GM18858 (cell line): ENCODE measurements at regions not wholly inside any gene's neighbourhood (a gene's known extent, or its start where the extent isn't known, plus 50 kb on each side); places are given as distances from the start of the nearest gene placed in this dataset.

ENCODE experiments used
- ATAC-seq: cut with Tn5 transposase; IDR thresholded peaks from one replicate; pipeline ENCODE4 v1.9.1; 2021; ENCODE audit not compliant: unreplicated experiment

DNA sequence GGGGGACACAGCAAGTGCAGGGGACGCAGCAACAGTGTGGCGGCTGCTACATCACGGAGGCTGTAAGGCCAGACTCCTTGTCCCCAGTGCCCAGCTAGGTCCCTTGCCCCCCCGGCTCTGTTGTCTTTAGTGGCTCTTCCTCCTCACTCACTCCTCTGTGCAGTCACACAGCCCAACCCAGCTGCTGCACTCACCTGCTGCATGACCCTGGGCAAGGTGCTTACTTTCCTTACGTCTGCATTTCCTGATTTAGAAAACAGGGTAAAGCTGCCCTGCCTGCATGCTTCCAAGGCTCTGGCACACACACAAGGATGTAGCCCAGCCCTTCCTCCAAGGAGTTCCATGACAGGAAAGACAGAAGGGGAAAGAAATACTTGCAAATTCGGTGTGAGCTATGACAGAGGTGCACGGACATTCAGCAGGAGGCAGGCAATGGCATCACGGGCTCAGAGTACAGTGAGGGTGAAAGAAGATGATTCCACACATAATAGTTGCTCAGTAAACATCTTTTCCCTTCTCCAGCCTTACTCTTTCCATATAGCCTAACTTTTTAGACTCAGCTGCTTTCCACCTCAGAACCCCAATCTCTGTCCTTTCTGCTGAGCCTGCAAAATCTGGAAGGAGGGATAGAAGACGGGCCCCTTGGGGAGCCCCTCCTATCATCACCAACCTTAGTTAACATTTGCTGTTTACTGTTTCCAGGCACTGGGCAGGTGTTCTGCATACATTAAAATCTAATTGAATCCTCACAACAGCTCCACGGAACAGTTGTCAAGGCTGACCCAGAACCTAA lies 150.9 kb downstream of the MRM1 start:
- ATAC-seq: no peak

DNA sequence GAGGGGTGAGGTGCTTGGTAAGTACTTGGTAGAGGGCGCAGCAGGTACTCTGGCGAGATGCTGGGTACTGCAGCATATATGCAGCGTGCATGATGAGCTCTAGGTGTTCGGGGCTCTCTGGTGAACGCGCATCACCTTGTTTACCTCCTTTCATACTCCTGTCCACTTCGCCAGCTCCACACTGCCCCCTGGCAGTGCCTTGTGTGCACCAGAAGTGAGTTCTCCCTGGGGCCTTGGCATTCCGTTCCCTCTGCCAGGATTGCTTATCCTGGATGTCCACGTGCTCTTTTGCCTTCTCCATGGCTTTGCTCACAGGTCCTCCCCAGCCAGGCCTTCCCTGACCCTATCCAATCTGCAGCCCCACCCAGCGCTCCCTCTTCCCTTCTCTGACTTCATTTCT lies 154.2 kb downstream of the MRM1 start:
- no peak for ATAC-seq

DNA sequence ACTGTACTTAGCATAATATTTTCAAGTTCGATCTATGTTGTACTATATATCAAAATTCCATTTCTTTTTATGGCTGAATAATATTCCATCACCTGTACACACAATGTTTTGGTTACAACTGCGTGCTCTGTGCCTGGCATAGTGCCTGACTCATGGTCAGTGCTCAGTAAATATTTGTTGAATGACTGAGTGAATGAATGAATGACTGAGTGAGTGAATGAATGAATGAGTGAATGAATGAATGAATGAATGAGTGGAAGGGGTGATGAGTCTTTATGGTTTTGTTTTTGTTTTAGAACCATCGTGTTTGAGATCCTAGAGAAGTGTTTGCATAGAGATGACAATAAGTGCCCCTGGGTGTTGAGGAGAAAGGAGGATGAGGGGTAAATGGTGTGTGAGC lies 155.3 kb downstream of the MRM1 start:
- no peak for ATAC-seq

DNA sequence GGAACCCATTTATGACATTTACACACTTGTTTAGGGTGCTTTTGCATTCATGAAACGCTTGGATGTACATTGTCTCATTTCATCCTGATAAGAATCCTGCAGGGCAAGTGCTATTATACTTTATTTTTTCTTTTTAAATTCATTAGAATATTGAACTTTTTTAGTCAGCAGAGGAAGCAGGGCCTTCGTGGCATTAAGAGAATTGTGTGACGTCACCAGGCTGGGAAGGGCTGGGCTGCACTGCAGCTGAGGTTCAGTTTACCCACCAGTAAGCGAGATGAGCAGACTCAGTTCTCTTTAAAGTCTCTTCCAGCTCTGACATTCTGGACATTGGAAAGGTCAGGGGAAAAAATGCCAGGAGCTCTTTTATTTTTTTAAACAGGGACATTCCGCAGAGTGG lies 159.0 kb downstream of the MRM1 start:
- ATAC-seq: no peak

DNA sequence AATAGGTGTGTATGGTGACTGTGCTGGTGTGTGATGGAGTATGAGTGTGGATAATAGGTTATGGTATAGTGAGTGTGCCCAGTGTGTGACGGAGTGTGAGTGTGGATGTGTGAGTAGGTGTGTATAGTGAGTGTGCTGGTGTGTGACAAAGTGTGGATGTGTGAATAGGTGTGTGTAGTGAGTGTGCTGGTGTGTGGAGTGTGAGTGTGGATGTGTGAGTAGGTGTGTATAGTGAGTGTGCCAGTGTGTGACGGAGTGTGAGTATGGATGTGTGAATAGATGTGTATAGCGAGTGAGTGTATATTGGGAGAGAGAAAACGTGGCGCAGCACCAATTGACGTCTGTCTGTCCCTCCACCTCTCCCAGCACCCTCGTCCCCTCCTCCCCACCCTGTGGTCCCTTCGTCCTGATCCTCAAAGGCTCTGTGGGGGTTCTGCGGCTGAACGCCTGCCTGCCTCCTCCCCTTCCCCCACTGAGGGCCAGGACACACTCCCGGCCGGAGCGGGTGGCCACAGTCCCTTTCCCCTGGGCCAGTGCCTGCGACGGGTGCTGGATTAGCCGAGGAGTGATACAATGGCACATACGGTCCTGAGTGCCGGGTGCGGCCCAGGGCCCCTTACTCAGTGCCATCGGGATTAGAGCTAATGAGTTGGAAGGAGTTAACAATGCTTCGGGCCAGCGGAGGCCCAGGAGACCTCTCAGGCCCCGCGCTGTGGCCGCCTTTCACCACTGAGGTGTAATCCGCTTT lies 160.0 kb downstream of the MRM1 start:
- ATAC-seq: no peak

DNA sequence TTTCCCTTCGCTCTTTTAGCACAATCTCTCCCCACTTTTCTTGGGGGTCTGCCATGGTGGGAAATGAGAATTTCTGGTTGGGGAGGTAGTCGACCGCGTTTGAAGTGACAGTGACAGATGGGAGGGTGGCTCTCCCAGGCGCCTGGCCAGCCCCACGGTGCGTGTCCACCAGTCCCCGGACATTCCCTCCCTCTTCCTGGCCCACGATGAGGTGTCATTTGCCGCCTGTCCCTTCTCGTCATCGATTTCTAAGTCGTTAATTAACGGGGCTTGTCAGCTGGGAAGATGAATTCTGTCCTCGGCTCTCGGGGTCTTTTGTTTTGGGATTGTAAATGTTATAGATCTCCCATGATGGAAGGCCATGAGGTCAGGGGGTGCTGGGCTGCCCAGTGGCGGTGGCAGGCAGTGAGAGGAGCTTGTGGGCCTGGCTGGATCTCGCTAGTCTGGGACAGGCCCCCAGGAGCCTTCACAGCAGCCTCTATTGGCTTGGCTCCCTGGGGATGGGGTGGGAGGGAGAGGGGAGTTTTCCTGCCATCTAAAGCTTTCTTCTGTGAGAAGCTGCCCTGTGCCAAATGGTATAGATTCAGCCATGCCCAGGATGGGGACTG lies 164.2 kb downstream of the MRM1 start:
- ATAC-seq: no peak

DNA sequence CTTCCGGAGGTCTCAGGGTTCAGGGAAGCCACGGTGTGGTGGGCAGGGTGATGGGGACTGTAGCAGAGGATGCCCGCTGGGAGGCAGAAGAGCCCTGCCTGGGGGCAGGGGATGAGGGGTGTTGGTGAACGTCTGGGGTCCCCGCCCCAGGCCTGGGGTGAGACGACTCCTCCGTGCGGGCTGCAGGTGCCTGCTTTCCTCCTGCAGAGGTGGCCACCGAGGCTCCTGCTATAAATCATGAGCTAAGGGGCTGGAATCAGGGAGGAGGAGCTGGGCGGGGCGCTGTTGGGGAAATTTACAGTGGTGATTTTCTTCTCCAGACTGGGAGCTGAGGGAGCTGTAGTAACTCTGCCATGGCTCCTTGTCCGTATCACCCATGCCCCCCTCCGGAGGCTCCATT lies 167.0 kb downstream of the MRM1 start:
- no peak for ATAC-seq

DNA sequence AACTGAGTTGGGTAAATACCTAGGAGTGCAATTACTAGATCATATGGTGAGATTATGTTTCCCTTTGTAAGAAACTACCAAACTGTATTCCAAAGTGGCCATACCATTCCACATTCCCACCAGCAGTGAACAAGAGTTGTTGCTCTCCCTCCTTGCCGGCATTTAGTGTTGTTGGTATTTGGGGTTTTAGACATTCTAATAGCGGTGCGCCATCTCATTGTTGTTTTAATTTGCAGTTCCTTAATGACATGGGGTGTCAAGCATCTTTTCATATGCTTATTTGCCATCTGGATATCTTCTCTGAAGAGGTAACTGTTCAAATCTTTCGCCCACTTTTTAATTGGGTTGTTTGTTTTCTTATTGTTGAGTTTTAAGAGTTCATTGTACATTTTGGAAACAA lies 164.2 kb upstream of the LHX1 start:
- ATAC-seq: no peak

DNA sequence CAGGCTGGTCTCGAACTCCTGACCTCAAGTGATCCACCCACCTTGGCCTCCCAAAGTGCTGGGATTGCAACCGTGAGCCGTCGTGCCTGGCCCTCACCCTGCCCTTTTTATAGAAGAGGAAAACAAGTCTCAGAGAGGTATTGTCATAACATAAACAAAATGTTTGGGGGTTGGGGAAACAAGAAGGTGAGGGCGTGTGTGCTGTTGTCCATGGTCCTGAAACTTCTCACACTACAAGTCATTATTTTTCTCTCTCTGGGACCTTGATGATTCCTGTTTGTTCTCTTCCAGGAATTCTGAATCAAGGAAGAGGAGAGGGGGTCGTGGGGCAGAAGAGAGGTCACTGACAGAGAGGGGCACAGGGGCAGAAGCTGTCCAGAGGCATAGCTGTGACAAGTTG lies 160.2 kb upstream of the LHX1 start:
- ATAC-seq: no peak

DNA sequence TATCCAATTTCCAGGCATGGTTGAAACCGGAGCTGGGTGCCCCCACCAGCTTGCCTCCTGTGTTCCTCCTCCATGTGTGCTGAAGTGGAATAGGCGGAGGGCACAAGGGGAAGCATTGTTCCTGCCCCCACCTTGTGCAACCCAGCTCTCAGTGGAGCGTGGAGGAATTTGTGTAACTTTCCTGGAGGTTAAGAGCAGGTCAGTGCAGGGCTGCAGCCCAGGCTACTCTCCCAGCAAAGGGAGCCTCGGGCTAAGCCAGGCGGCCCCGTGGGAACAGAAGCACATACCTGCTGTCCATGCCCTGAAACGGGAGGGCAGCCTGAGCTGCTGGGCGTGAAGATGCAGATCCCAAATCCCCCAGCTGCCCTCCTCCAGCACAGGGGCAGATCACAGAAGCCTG lies 158.8 kb upstream of the LHX1 start:
- ATAC-seq: no peak

DNA sequence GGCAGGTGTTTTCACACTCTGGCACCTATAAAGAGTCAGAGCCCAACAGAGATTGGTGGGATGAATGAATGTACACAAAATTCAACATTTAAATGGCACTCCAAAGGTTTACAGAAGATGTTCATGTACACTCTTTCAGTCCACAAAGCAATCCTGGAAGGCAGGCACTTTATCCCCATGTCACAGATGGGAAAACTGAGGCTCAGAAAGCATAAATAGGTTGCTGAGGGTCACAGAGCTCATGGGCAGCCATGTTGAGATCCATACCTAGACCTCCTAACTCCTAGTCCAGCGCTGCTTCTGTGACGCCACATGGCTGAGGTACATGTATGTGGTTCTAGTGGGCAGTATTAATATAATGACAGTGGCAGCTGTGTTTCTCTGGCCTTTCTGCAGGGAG lies 157.7 kb upstream of the LHX1 start:
- ATAC-seq: no peak

DNA sequence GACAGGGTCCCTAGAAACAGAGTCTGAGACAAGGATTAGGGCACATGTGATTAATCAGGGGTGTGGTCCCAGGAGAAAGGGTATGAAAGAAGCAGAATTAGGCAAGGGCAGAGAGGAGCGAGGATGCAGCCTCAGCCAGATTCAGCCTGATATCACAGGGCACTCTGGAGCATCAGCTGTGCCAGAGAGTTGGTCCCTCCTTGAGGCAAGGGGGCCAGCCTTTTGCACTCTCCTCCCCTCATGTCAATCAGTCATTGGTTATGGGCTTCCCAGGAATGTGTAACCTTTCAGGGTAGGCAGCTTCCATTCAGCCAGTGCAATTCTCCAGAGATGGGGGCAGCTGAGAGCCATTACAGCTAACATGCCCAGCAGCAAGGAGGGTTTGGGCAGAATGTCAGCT lies 152.6 kb upstream of the LHX1 start:
- no peak for ATAC-seq

DNA sequence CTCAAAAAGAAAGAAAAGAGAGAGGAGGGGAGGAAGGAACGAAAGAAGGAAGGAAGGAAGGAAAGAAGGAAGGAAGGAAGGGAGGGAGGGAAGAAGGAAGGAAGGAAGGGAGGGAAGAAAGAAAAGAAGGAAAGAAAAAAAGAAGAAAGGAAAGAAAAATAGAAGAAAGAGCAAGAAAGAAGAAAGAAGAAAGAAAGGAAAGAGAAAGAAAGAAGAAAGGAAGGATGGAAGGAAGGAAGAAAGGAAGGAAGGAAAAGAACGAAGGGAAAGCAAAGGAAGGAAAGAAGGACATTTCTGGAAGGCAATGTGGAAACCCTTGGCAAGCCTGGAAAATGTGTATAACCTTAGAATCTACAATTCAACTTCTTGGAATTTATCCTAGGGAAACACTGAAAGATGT lies 150.4 kb upstream of the LHX1 start:
- no peak for ATAC-seq

DNA sequence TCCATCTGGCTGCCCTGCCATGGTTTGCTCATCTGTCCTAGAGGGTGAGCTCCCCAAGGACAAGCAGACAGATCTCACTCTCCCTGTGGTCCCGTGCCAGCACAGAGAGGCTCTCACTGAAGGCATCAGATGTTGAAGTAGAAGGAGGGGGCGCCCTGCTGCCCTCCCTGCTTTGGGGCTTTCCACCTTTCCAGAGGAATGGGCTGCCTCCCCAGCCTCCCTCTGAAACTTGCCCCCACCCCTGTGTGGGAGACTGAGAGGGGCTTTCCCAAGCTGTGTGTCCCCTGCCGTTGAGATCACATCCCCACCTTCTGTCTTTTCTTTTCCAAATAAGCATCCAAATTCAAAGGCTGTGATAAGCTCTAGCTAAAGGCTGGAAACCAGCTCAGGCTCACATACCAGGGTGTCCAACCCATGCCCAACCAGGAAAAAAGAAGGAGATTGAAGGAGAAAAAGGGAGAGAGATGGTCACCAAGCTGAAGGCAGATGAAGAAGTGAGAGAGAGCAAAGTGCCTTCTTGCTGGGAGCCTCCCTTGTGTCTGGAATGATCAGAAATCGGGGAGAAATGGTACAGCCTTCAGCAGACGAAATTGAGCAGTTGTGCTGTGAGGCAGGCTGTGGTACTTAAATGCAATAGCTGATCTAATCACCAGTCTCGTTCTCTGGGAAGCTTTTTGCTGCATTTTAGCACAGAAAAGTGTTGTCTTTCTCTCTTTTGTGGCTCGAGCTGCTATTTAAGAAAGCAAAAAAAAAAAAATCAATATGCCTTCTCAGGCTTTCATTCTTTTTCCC lies 145.9 kb upstream of the LHX1 start:
- no peak for ATAC-seq

DNA sequence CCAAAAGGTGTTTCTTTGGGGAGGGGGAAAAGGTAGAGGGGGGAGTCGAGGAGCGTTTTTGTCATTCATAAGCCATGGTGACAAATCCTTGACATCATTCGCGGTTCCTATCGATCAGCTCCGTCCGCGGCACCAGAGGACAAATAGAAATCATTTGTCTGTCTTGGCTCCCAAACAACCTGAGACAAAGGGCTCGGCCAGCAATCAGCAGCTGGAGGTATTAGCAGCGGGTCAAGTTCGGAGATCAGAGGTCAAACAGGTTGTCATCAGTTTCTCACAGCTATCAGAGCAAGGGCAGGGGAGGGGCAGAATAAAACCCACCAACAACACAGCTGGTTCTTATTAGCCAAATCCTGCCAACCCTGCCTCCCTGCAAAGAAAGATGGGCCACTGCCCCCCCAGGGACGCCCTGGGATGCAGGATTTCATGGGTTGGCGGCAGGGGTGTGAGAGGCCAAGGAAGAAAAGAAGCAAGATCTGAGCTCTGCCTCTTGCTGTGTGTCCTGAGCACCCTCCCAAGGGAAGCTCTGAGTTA lies 145.3 kb upstream of the LHX1 start:
- ATAC-seq: no peak

DNA sequence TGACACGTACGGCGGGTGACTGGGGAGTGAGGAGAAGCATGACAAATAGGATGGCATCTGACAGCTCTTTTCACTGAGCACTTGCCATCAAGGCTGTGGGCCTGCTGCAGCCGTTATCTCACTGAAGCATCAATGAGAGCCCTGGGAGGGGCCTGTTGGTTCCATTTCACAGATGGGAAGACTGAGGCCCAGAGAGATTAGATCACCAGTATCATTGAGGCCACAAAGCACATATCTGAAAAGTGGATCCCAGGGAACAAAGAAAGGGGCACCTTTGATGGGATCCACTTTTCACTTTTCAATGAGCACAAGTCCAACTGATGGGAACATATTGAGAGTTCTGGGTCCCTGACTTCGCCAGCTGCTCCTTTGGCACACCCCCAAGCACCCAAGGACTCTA lies 144.4 kb upstream of the LHX1 start:
- ATAC-seq: no peak

DNA sequence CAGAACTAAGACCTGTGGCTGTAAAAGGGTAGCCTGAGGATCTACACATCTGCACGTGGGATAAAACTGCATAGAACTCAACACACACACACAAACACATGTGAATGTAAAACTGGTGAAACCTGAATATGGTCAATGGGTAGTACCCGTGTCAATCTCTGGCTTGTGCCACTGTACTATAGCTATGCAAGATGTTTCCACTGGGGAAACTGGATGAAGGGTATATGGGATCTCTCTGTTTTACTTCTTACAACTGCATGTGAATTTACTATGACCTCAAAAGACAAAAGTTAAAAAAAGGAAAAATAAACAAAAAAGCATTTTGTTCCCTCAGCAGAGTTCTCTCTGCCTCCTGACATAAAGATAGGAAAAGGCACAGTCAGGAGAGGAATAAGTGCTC lies 143.3 kb upstream of the LHX1 start:
- no peak for ATAC-seq

DNA sequence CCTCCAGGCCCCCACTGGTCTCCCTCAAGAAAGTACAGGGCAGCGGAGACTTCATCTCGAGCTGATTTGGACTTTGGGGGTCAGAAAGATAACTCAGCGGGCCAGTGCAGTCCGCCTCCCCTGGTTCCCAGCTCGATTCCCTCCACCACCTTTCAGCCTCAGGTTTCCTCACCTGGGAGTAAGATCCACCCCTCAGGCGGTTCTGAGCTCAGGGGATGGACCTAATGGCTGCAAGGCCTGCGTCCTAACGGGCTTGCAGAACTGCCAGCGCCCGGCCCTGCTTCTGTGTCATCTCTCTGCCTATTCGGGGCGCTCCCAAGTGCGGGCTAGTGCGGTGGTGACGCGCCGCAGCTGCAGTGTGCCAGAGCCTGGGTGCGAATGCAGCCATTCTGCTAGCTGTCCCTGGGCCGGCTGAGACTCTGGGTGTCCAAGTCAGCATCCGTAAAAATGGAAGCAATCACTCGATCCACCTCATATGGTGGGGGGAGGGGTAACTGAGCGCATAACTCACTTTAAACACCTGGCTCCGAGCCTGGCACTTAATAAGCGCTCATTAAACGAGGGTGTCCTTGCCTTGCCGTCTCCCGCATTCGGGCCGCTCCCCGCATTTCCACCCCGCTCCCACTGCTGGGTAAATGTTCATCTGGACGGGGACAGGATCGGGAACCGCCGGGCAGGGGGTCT lies 129.6 kb upstream of the LHX1 start:
- ATAC-seq: no peak

DNA sequence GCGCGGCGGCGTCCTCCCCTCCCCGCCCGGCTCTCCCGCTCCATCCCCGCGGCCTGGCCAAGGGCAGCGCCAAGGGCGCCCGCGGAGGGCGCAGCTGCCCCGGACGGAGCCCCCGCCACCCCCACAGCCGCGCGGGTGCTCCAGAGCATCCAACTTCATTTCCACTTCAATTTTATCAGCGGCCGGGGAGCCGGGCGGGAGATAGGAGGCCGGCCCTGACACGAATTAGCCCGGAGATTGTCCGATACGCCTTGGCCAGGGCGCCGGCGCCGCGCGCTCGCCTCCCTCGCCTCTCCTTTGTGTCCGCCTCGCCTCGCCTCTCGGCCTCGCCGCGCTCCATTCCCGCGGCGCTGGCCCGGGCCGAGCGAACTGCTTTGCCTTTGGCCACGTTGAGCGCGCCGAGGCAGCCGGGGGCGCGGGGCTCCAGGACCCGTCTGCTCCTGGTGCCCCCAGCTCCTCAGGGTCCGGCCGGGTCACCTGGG lies 129.1 kb upstream of the LHX1 start:
- ATAC-seq: no peak

DNA sequence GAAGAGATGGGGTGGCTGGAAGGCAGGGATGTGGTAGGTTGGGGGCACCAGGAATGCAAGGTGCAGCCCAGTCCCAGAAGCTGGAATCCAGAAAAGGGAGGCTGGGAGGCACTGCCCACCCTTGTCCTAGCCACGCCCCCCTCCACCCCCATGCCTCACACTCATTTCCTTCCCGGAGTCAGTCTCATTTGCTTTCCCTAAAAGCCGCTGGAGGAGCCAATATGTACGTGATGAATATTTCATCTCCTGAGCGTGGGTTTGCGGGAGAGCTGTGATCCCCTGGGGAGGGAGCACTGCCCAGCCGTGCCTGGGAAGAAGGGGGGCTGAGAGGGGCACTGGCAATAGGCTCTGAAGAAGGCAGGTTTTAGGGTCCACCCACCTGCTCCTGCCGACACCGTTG lies 124.5 kb upstream of the LHX1 start:
- no peak for ATAC-seq

DNA sequence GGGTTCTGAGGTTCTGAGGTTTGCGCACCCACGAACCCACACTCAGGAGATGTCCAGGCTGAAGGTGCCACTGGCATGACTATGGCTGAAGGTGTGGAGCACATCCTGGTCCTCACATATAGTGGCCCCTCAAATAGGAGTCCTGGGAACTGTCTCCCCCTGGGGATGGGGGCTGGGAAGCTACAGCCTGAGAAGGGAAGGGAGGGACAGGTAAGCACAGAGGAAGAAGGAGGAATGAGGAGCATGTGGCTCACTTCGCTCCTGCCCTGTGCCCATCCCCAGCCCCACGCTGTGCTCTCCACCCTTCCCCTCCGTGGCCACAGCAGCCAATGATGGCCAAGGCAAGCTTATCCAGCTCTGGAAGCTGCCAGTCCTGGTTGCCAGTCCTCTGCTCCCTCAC lies 123.9 kb upstream of the LHX1 start:
- no peak for ATAC-seq
